ENCODE measurements at regions not wholly inside any gene's neighbourhood (a gene's known extent, or its start where the extent isn't known, plus 50 kb on each side); places are given as distances from the start of the nearest gene placed in this dataset.

- no peak overlapping the region for H3K27ac ChIP-seq (ENCODE audit: low read depth in 1 of 2, low read length in 1 of 2)
- no peak overlapping the region for H3K4me3 ChIP-seq
- no peaks in the 10 kb centered on the region for H3K36me3 ChIP-seq (ENCODE audit: control insufficient read depth in 4 of 4, insufficient read depth in 4 of 4, low read length in 4 of 4)
- no peak overlapping the region for H3K9ac ChIP-seq (ENCODE audit: insufficient read depth in 1 of 2, low read length in 2 of 2)
- H3K27me3 ChIP-seq (ENCODE audit: control insufficient read depth in 3 of 3, insufficient read depth in 3 of 3, low read length in 2 of 3) = no peaks in the 10 kb centered on the region
- H3K9me3 ChIP-seq (ENCODE audit: control insufficient read depth in 4 of 4, insufficient read depth in 3 of 4, low read length in 3 of 4) = no peaks in the 10 kb centered on the region
- WGBS, 2 donors = 67 to 82% methylated on average over 2 of the region's 2 CpGs
- ATAC-seq (ENCODE audit: insufficient read depth, low FRiP score) = no peak
- no peak for DNase-seq
- no peak for TF ChIP-seq CTCF (IDR thresholded peaks at IDR 0.05; ENCODE audit: control extremely low read depth, extremely low read depth)
- peaks cover 0 to 2% (median 0%) of the 10 kb centered on the region in 5 donors for H3K4me1 ChIP-seq (ENCODE audit: control insufficient read depth in 5 of 5, insufficient read depth in 5 of 5, low read length in 5 of 5)
Measured at GRCh38 chr2:12442476-12442847, 274.3 kb upstream of the TRIB2 start.

- Histone ChIP-seq H3K27ac (ENCODE audit: low read depth in 1 of 2, low read length in 1 of 2) (no peak overlapping the region), H3K4me3 (no peak overlapping the region), H3K9me3 (ENCODE audit: control insufficient read depth in 4 of 4, insufficient read depth in 3 of 4, low read length in 3 of 4) (no peaks in the 10 kb centered on the region), H3K9ac (ENCODE audit: insufficient read depth in 1 of 2, low read length in 2 of 2) (no peak overlapping the region), H3K4me1 (ENCODE audit: control insufficient read depth in 5 of 5, insufficient read depth in 5 of 5, low read length in 5 of 5) (peaks cover 0 to 7% (median 2%) of the 10 kb centered on the region in 5 donors), H3K36me3 (ENCODE audit: control insufficient read depth in 4 of 4, insufficient read depth in 4 of 4, low read length in 4 of 4) (no peaks in the 10 kb centered on the region), H3K27me3 (ENCODE audit: control insufficient read depth in 3 of 3, insufficient read depth in 3 of 3, low read length in 2 of 3) (no peaks in the 10 kb centered on the region)
- 91 to 94% methylated on average over 4 of the region's 4 CpGs for WGBS, 2 donors
- TF ChIP-seq CTCF (IDR thresholded peaks at IDR 0.05; ENCODE audit: control extremely low read depth, extremely low read depth) = no peak
- DNase-seq (no peak), ATAC-seq (ENCODE audit: insufficient read depth, low FRiP score) (no peak)
Measured at GRCh38 chr2:12448846-12449505, 267.8 kb upstream of the TRIB2 start.

GRCh38 chr2:12451726-12452125 is 265.0 kb upstream of the TRIB2 start:
- ATAC-seq (ENCODE audit: insufficient read depth, low FRiP score) (no peak), DNase-seq (peak in 1 of 3 donors; percentile 17)
- Histone ChIP-seq H3K27ac (ENCODE audit: low read depth in 1 of 2, low read length in 1 of 2) (no peak overlapping the region), H3K9ac (ENCODE audit: insufficient read depth in 1 of 2, low read length in 2 of 2) (peak overlapping the region; percentile 27 to 37), H3K27me3 (ENCODE audit: control insufficient read depth in 3 of 3, insufficient read depth in 3 of 3, low read length in 2 of 3) (no peaks in the 10 kb centered on the region), H3K36me3 (ENCODE audit: control insufficient read depth in 4 of 4, insufficient read depth in 4 of 4, low read length in 4 of 4) (no peaks in the 10 kb centered on the region), H3K9me3 (ENCODE audit: control insufficient read depth in 4 of 4, insufficient read depth in 3 of 4, low read length in 3 of 4) (no peaks in the 10 kb centered on the region), H3K4me3 (no peak overlapping the region), H3K4me1 (ENCODE audit: control insufficient read depth in 5 of 5, insufficient read depth in 5 of 5, low read length in 5 of 5) (peaks cover 0 to 13% (median 5%) of the 10 kb centered on the region in 5 donors)
- 7 to 12% methylated on average over 5 of the region's 5 CpGs for WGBS, 2 donors
- no peak for TF ChIP-seq CTCF (IDR thresholded peaks at IDR 0.05; ENCODE audit: control extremely low read depth, extremely low read depth)

- no peaks in the 10 kb centered on the region for H3K36me3 ChIP-seq (ENCODE audit: control insufficient read depth in 4 of 4, insufficient read depth in 4 of 4, low read length in 4 of 4)
- no peaks in the 10 kb centered on the region for H3K27me3 ChIP-seq (ENCODE audit: control insufficient read depth in 3 of 3, insufficient read depth in 3 of 3, low read length in 2 of 3)
- no peaks in the 10 kb centered on the region for H3K9me3 ChIP-seq (ENCODE audit: control insufficient read depth in 4 of 4, insufficient read depth in 3 of 4, low read length in 3 of 4)
- H3K9ac ChIP-seq (ENCODE audit: insufficient read depth in 1 of 2, low read length in 2 of 2) = peak overlapping the region in 1 of 2 donors; percentile 37
- no peak for ATAC-seq (ENCODE audit: insufficient read depth, low FRiP score)
- peaks cover 1 to 17% (median 9%) of the 10 kb centered on the region in 5 donors for H3K4me1 ChIP-seq (ENCODE audit: control insufficient read depth in 5 of 5, insufficient read depth in 5 of 5, low read length in 5 of 5)
- no peak for TF ChIP-seq CTCF (IDR thresholded peaks at IDR 0.05; ENCODE audit: control extremely low read depth, extremely low read depth)
- DNase-seq = peak in 2 of 3 donors; percentile 58 to 68
- no peak overlapping the region for H3K4me3 ChIP-seq
- no peak overlapping the region for H3K27ac ChIP-seq (ENCODE audit: low read depth in 1 of 2, low read length in 1 of 2)
- WGBS, 2 donors = 8 to 33% methylated on average over 2 of the region's 2 CpGs
Measured at GRCh38 chr2:12452185-12452584, 264.6 kb upstream of the TRIB2 start.

Measured in lung (tissue), 11 donors.